Testis (tissue), 2 donors: ENCODE measurements at regions not wholly inside any gene's neighbourhood (a gene's known extent, or its start where the extent isn't known, plus 50 kb on each side); places are given as distances from the start of the nearest gene placed in this dataset.

Source experiments
- POLR2A ChIP-seq: fragments of 450-650 bp; IDR thresholded peaks from one replicate; pipeline ENCODE4 v1.6.1; 2017; ENCODE audit warnings: antibody characterized with exemption, mild to moderate bottlenecking, moderate library complexity
- TF ChIP-seq, protein P1 (sequence below), 3 experiments: fragments of 450-650 bp in 2 of 3; fragments of 200-600 bp in 1 of 3; sonication (generic) in 1 of 3; IDR thresholded peaks; one replicate each; pipeline ENCODE4 v1.5.1; 2016 to 2019; ENCODE audit warnings: antibody characterized with exemption in 3 of 3, mild to moderate bottlenecking in 2 of 3, moderate library complexity in 1 of 3

DNA sequence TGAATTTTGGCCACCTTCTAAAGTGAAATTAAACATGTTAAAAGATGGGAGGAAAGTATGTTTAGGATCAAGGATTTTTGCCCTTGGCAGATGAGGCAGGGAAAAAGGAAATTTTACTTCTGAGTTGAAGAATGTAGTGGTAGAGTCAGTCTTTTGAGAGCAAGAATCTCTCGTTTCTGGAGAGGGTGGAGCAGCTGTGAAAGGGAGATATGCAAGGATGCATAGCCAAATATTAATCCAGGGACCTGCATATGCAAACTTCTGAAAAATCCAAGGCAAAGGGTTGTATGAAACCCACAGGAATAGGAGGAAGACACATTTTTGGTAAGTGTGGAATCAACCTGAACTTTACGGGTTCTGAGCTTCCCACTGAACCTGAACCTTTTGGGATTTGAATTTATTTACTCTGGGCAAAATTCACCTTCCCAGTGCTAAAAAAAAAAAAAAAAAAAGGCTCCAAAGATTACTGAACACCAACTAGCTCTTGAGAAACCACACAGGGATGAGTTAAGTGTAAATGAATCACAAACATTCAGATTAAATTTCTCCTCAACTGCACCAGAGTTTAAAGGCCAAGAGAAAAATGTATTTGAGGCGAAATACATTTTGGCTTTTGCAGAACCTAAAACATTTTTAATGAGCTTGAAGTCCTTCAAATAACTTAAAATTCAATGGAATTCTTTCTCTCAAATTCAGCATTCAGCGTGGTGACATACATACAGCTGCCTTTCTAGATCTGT is 187.1 kb upstream of the CDKN3 start:
- TF ChIP-seq, protein P1, sequence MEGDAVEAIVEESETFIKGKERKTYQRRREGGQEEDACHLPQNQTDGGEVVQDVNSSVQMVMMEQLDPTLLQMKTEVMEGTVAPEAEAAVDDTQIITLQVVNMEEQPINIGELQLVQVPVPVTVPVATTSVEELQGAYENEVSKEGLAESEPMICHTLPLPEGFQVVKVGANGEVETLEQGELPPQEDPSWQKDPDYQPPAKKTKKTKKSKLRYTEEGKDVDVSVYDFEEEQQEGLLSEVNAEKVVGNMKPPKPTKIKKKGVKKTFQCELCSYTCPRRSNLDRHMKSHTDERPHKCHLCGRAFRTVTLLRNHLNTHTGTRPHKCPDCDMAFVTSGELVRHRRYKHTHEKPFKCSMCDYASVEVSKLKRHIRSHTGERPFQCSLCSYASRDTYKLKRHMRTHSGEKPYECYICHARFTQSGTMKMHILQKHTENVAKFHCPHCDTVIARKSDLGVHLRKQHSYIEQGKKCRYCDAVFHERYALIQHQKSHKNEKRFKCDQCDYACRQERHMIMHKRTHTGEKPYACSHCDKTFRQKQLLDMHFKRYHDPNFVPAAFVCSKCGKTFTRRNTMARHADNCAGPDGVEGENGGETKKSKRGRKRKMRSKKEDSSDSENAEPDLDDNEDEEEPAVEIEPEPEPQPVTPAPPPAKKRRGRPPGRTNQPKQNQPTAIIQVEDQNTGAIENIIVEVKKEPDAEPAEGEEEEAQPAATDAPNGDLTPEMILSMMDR (IDR thresholded peaks at IDR 0.05), result no peak
- no peak for TF ChIP-seq POLR2A
